IMR-90 (cell line): ENCODE measurements at regions not wholly inside any gene's neighbourhood (a gene's known extent, or its start where the extent isn't known, plus 50 kb on each side); places are given as distances from the start of the nearest gene placed in this dataset.

Experiments used
- BHLHE40 ChIP-seq: fragments of 150-350 bp; IDR thresholded peaks from 2 replicates; pipeline ENCODE4 v1.6.1; 2016; ENCODE audit warnings: mild to moderate bottlenecking, low read depth, low read length
- POLR2A ChIP-seq: IDR thresholded peaks from 2 replicates; pipeline ENCODE4 v1.6.1; 2012; ENCODE audit warnings: mild to moderate bottlenecking, low read depth, low read length
- RAD21 ChIP-seq: IDR thresholded peaks from 2 replicates; pipeline ENCODE4 v1.6.1; 2012; ENCODE audit warnings: low read length, improper control_type of control experiment
- SMC3 ChIP-seq: fragments of 150-350 bp; IDR thresholded peaks from 2 replicates; pipeline ENCODE4 v1.6.1; 2016; ENCODE audit warnings: low read depth, mild to moderate bottlenecking, antibody characterized with exemption, low read length, moderate library complexity
- TF ChIP-seq, protein P1 (sequence below): conservative IDR thresholded peaks from 2 replicates; pipeline ENCODE4 v1.5.1; 2012; ENCODE audit warnings: mild to moderate bottlenecking, low read depth, low read length, improper control_type of control experiment
- TF ChIP-seq, protein P2 (sequence below): fragments of 150-350 bp; IDR thresholded peaks from 2 replicates; pipeline ENCODE4 v1.6.1; 2017; ENCODE audit warnings: mild to moderate bottlenecking, antibody characterized with exemption, low read length, low read depth

DNA sequence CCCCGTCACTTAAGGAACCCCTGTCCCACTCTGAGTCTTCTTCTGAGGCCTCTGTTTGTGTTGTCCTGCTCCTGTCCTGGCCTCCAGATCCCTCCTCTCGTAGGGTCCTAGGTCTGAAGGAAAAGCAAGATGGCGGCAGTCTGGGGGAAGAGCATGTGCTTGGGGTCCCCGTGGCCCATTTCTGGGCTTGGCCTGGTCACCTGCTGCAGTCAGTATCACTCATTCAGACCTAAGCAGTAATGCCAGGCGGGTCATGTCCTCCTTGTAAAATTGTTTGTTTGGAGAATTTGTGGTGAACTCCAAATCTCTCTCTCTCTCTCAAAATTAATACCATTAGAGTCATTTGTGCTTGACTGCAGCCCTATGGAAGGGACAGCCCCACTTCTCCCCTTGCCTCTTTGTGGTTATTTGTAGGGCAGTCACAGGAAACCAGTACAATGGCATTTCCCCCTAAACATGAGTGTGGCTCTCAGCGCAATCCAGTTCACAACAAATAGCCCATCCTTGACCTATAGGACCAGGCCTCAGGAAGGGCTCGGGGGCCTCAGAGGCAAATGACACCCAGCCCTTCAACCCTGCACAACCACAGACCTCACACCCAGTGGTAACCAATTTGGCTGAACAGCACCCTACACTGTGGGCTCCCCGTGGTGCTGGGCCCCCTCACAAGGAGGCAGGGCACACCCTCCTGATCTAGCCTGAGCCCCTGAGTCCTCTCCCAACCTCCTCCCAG, 173.5 kb downstream of the OR4M2 start:
- TF ChIP-seq POLR2A: no peak
- TF ChIP-seq, protein P1, sequence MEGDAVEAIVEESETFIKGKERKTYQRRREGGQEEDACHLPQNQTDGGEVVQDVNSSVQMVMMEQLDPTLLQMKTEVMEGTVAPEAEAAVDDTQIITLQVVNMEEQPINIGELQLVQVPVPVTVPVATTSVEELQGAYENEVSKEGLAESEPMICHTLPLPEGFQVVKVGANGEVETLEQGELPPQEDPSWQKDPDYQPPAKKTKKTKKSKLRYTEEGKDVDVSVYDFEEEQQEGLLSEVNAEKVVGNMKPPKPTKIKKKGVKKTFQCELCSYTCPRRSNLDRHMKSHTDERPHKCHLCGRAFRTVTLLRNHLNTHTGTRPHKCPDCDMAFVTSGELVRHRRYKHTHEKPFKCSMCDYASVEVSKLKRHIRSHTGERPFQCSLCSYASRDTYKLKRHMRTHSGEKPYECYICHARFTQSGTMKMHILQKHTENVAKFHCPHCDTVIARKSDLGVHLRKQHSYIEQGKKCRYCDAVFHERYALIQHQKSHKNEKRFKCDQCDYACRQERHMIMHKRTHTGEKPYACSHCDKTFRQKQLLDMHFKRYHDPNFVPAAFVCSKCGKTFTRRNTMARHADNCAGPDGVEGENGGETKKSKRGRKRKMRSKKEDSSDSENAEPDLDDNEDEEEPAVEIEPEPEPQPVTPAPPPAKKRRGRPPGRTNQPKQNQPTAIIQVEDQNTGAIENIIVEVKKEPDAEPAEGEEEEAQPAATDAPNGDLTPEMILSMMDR: no peak
- no peak for TF ChIP-seq SMC3
- TF ChIP-seq, protein P2, sequence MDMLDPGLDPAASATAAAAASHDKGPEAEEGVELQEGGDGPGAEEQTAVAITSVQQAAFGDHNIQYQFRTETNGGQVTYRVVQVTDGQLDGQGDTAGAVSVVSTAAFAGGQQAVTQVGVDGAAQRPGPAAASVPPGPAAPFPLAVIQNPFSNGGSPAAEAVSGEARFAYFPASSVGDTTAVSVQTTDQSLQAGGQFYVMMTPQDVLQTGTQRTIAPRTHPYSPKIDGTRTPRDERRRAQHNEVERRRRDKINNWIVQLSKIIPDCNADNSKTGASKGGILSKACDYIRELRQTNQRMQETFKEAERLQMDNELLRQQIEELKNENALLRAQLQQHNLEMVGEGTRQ: no peak
- no peak for TF ChIP-seq BHLHE40
- no peak for TF ChIP-seq RAD21
